NCI-H146 treated with DMSO at 0.1 percent for 48 hours (cell line): ENCODE measurements at regions not wholly inside any gene's neighbourhood (a gene's known extent, or its start where the extent isn't known, plus 50 kb on each side); places are given as distances from the start of the nearest gene placed in this dataset.

Experiments used
- DNase-seq: peaks from one replicate; lab custom pipeline; 2025; ENCODE audit not compliant: unreplicated experiment; lab: John Stamatoyannopoulos, UW

GRCh38 chr10:130737621-130738020 lies 573.9 kb downstream of the TCERG1L start:
- no peak for DNase-seq

- DNase-seq = no peak
Observed at GRCh38 chr10:130739016-130739756, 572.3 kb downstream of the TCERG1L start.

DNA sequence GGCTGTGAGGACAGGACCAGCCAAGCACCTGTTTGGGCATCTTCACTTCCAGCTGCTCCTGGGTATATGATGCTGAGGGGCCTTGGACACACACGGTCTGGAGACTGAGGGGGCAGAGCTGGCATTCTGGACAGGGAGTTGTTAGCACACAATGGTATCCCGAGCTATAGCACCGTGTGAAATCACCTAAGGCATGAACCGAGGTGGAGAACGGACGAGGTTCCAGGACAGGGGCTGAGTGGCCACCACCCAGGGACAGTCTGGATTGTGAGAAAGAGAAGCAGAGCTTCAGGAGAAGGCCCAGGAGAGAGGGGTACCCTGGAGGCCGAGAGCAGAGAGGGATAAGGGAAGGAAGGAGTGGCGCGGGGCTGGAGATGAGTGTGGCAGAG lies 571.8 kb downstream of the TCERG1L start:
- no peak for DNase-seq

- no peak for DNase-seq
Observed at GRCh38 chr10:130740166-130740565, 571.4 kb downstream of the TCERG1L start.

GRCh38 chr10:130740915-130741750 lies 570.4 kb downstream of the TCERG1L start:
- no peak for DNase-seq

GRCh38 chr10:130741901-130742855 lies 569.3 kb downstream of the TCERG1L start:
- no peak for DNase-seq

- DNase-seq = no peak
Observed at GRCh38 chr10:130742941-130743675, 568.4 kb downstream of the TCERG1L start.

DNA sequence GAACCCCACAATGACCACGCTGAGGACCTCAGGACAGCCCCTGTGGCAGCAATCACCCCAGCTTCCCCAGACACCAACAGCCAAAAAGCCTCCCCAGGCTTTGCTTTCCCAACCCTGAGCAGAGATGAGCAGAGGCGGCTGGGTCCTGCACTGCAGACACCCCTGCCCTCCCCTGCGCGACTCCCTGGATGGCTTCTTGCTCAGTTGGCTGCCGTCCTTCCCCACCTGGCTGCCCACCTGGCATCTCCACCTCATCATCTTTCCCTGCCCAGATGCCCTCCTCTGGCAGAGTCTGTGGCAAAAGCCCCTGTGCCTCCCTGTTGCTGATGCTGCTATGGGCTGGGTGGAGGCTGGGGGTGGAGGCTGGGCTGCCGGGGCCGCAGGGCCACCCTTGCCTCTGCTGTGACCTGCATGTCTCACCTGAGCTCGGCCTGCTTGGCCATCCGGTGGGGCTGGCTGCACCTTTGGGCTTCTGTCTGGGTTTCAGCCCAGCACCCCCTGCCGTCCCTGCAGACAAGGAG lies 567.7 kb downstream of the TCERG1L start:
- DNase-seq = no peak

DNA sequence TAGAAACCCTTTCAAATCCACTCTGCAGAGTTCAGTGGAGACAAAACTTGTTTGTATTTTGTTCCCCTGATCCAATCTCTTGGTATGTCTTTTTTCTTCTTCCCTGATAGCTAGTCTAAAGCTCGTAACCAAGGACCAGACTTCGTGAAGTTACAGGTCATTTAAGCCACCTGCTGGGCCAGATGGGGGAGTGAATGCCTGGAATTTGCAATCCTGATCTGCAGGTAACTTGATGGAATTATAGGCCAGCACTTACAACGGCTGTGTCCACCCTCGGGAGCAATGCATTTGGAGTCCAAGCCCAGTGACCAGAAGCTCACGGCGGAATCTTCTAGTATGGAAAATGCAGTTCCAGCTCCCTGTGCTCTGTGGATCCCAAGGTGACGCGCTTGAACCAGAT lies 566.9 kb downstream of the TCERG1L start:
- no peak for DNase-seq

DNA sequence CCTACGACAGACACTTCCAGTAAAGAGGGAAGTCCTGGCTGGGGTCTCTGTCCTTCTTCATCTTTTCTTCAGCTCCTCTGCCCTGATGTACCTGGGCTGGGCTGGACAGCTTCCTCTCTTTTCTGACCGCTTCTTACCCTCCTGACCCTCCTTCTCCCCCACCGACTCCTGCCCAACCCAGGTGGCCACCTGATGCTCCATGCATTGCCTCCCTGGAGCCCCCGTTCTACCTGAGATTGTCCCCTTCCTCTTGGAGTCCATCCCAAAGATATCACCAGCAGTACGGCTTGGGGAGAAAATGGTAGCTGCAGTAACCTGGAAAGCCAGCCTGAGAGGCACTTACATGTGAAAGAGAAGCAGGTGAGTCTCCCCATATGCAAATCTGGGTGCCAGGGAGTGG lies 566.3 kb downstream of the TCERG1L start:
- DNase-seq = no peak

- DNase-seq = no peak
Observed at GRCh38 chr10:130745821-130746220, 565.7 kb downstream of the TCERG1L start.

- no peak for DNase-seq
Observed at GRCh38 chr10:130746311-130746710, 565.2 kb downstream of the TCERG1L start.

- no peak for DNase-seq
Observed at GRCh38 chr10:130747356-130747755, 564.2 kb downstream of the TCERG1L start.

DNA sequence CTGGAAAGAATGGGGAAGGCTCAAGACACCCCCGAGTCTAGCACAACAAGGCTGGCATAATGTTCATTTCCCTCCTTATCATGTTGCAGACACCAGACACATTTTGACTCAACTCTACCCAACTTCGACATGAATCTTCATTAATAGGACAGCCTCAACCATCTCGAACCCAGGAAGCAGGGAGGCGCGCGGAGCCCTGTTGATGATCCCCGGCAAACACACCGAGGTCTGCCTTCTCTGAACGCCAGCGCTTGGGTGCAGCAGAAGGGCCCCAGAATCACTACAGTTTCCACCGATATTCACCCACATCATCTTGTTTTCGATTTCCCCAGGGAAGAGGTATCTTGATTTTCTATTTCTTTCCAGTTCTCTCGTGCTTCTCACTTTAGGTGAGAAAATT lies 563.6 kb downstream of the TCERG1L start:
- no peak for DNase-seq

DNA sequence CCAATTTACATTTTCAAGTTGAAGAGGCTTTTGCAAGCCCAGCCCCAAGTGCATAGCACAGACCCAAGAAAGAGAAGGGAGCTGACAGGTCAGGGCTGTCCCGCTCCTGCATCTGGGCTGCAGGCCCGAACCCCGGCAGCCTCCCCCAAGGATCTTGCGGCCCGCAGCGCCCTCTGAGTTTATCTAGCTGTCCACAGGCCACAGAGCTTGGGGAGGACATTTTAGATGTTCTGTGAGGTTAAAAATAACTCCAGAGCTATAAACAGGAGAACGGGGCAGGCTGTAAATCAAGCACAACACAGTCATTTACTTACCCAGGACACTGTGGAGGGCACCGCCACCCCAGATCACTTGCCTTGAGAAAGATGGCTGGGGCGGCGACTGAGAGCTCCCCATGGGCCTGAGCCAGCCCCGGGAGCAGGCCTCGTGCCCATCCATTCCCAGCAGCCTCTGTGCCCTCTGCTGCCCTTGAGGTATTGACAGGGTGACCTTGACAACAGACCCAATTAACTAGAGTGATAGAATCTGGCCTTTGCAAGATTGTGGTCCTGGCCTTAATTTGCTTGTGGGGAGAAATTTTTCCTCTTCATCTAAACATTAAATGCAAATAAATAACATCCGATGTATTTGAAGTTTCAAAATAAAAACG lies 563.0 kb downstream of the TCERG1L start:
- DNase-seq = no peak

GRCh38 chr10:130749911-130750310 lies 561.6 kb downstream of the TCERG1L start:
- DNase-seq = no peak

GRCh38 chr10:130750441-130750840 lies 561.1 kb downstream of the TCERG1L start:
- no peak for DNase-seq

- no peak for DNase-seq
Observed at GRCh38 chr10:130751106-130751840, 560.2 kb downstream of the TCERG1L start.

GRCh38 chr10:130751851-130752250 lies 559.7 kb downstream of the TCERG1L start:
- DNase-seq = no peak
